ENCODE measurements at regions not wholly inside any gene's neighbourhood (a gene's known extent, or its start where the extent isn't known, plus 50 kb on each side); places are given as distances from the start of the nearest gene placed in this dataset.

DNA sequence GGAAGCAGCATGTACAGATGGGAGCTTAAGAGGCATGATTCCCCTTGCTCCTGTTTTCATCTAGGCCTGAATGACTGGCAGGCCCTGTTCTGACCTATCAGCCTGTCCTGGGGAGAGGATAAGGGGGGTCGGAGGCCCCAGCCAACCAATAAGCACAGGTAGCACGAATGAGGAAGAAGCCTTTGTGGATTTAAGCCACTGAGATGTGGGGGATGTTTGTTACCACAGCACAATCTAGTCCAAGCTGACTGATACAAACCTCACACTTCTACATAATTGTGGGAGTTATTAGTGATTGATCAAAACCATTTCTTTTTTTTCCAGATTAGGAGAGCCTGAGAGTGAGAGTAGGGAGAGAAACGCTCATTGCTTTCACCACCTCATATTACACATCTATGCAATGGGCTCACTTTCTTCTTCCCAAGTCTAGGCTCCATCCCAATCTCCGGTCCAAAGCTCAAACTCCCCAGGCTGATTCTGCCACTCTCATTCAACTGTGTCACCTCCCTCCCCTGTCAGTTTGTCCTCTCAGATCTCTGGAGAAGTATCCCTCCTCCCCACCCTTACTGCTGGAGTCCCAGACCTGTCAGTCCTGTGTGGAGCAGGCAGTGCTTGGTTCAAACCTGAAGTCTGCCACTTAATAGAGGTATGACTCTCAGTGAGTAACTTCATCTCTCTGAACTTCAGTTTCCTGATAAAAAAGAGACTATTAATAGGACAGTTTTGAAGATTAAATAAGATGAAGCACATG lies 220.5 kb downstream of the PTPRU start:
- Histone ChIP-seq H3K27me3 (ENCODE audit: control insufficient read depth in 2 of 2, insufficient read depth in 1 of 2, low read length in 1 of 2) (peaks cover 0 to 3% of the 10 kb centered on the region in 2 donors), H3K4me1 (ENCODE audit: control insufficient read depth in 2 of 2, insufficient read depth in 2 of 2, low read length in 2 of 2) (no peaks in the 10 kb centered on the region), H3K36me3 (ENCODE audit: control insufficient read depth in 2 of 2, insufficient read depth in 2 of 2, low read length in 1 of 2) (no peaks in the 10 kb centered on the region), H3K9me3 (ENCODE audit: control insufficient read depth in 2 of 2, insufficient read depth in 1 of 2, low read length in 1 of 2) (no peaks in the 10 kb centered on the region), H3K4me3 (ENCODE audit: low read length in 2 of 2) (no peak overlapping the region), H3K27ac (ENCODE audit: low read depth in 1 of 2, low read length in 1 of 2) (no peak overlapping the region)
- no peak for DNase-seq (ENCODE audit: low read depth in 6 of 9, low spot score in 9 of 9)
- 88% methylated on average over 4 of the region's 4 CpGs for WGBS

DNA sequence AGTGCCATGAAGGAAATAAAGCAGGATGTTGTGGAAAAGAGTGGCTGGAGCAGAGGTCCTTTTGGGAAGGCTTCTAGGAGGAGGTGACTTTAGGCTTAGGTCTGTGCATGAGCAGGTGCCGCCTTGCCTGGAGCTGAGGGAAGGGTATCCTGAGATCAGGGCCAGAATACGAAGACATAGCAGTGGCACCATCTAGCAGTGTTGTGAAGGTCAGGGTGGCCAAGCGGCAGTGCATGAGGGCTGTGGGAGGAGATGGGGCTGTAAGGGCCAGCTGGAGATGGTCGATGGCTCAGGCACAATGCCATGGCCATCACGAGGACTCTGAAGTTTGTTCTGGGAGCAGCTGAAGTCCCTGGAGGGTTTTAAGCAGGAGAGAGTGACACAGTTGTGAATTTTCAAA lies 219.5 kb downstream of the PTPRU start:
- Histone ChIP-seq H3K4me3 (ENCODE audit: low read length in 2 of 2) (no peak overlapping the region), H3K4me1 (ENCODE audit: control insufficient read depth in 2 of 2, insufficient read depth in 2 of 2, low read length in 2 of 2) (no peaks in the 10 kb centered on the region), H3K27me3 (ENCODE audit: control insufficient read depth in 2 of 2, insufficient read depth in 1 of 2, low read length in 1 of 2) (peaks cover 0 to 3% of the 10 kb centered on the region in 2 donors), H3K36me3 (ENCODE audit: control insufficient read depth in 2 of 2, insufficient read depth in 2 of 2, low read length in 1 of 2) (no peaks in the 10 kb centered on the region), H3K27ac (ENCODE audit: low read depth in 1 of 2, low read length in 1 of 2) (no peak overlapping the region), H3K9me3 (ENCODE audit: control insufficient read depth in 2 of 2, insufficient read depth in 1 of 2, low read length in 1 of 2) (no peaks in the 10 kb centered on the region)
- no peak for DNase-seq (ENCODE audit: low read depth in 6 of 9, low spot score in 9 of 9)
- WGBS, result 83% methylated on average over 5 of the region's 5 CpGs

DNA sequence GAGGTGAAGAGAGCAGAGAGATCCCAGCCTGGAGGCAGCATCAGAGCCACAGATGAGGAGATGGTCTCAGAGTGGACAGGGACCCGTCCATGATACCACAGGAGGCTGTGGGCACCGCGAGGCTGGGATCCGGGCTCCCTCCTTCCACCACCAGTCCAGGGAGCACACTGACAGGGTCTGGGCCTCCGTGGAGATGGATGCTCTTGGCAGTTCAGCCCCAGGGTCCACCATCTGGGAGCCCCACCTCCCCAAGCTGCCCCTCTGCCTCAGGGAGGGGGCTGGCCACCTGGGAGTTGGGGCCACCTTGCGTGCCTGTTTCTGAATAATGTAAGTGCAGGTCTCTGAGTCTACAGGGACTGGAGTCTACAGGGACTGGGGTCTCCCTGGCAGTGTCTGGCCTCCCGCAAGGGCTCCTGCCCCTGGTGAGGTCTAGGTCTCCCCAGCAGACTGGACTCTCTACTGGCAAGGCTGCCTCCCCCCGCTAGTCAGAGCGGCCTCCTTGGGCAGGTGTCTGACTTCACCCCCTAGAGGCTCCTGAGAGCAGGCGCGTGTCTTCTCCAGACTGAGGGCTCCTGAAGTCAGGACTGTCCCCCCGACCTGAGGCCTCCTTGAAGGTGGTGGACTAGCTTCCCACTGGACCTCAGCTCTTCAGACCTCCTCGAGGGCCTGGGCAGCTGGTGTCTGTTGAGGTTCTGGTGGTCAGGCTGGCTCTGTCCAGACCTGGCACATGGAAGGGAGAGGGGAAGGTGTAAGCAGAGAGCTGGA lies 218.5 kb downstream of the PTPRU start:
- Histone ChIP-seq H3K27ac (ENCODE audit: low read depth in 1 of 2, low read length in 1 of 2) (no peak overlapping the region), H3K4me1 (ENCODE audit: control insufficient read depth in 2 of 2, insufficient read depth in 2 of 2, low read length in 2 of 2) (no peaks in the 10 kb centered on the region), H3K36me3 (ENCODE audit: control insufficient read depth in 2 of 2, insufficient read depth in 2 of 2, low read length in 1 of 2) (no peaks in the 10 kb centered on the region), H3K4me3 (ENCODE audit: low read length in 2 of 2) (no peak overlapping the region), H3K27me3 (ENCODE audit: control insufficient read depth in 2 of 2, insufficient read depth in 1 of 2, low read length in 1 of 2) (peaks cover 0 to 3% of the 10 kb centered on the region in 2 donors), H3K9me3 (ENCODE audit: control insufficient read depth in 2 of 2, insufficient read depth in 1 of 2, low read length in 1 of 2) (no peaks in the 10 kb centered on the region)
- no peak for DNase-seq (ENCODE audit: low read depth in 6 of 9, low spot score in 9 of 9)
- 84% methylated on average over 13 of the region's 13 CpGs for WGBS

DNA sequence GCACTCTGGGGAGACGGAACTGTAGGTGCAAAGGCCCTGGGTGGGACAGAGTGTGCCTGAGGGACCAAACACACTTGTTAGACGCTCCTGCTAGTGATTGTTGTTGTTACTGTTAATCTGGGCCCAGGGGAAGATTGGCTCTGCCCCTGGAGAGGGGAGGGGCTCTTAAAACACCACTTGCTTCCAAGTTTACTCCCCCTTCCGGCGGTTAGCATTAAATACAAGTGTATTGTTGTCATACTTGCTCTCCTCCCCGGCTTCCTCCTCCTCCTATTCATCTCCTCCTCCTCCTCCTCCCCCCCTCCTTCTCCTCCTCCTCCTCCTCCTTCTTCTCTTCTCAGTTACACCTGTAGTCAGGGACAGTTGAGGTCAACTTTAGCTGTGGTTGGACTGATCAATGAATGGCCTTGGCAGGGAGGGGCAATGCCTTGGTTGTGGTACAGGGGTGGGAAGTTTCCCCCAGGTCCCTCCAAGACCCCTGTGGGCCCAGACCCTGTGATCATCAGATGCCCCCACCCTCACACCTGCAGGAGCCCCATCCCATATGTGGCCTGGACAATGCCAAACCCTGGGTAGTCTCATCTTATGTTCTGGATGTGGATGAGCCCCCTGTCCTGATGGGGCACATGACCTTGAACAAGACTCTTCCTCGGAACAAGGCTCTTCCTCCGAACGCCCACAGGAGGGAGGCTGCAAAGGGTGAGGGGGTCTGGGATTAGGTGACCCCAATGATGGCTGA lies 217.3 kb downstream of the PTPRU start:
- DNase-seq (ENCODE audit: low read depth in 6 of 9, low spot score in 9 of 9), result peak in 4 of 9 donors; percentile 8 to 46 (median 15)
- 43% methylated on average over 8 of the region's 8 CpGs for WGBS
- Histone ChIP-seq H3K27me3 (ENCODE audit: control insufficient read depth in 2 of 2, insufficient read depth in 1 of 2, low read length in 1 of 2) (peaks cover 0 to 2% of the 10 kb centered on the region in 2 donors), H3K4me3 (ENCODE audit: low read length in 2 of 2) (no peak overlapping the region), H3K36me3 (ENCODE audit: control insufficient read depth in 2 of 2, insufficient read depth in 2 of 2, low read length in 1 of 2) (no peaks in the 10 kb centered on the region), H3K4me1 (ENCODE audit: control insufficient read depth in 2 of 2, insufficient read depth in 2 of 2, low read length in 2 of 2) (no peaks in the 10 kb centered on the region), H3K27ac (ENCODE audit: low read depth in 1 of 2, low read length in 1 of 2) (no peak overlapping the region), H3K9me3 (ENCODE audit: control insufficient read depth in 2 of 2, insufficient read depth in 1 of 2, low read length in 1 of 2) (no peaks in the 10 kb centered on the region)

- Histone ChIP-seq H3K27ac (ENCODE audit: low read depth in 1 of 2, low read length in 1 of 2) (no peak overlapping the region), H3K36me3 (ENCODE audit: control insufficient read depth in 2 of 2, insufficient read depth in 2 of 2, low read length in 1 of 2) (no peaks in the 10 kb centered on the region), H3K27me3 (ENCODE audit: control insufficient read depth in 2 of 2, insufficient read depth in 1 of 2, low read length in 1 of 2) (no peaks in the 10 kb centered on the region), H3K4me1 (ENCODE audit: control insufficient read depth in 2 of 2, insufficient read depth in 2 of 2, low read length in 2 of 2) (no peaks in the 10 kb centered on the region), H3K9me3 (ENCODE audit: control insufficient read depth in 2 of 2, insufficient read depth in 1 of 2, low read length in 1 of 2) (no peaks in the 10 kb centered on the region), H3K4me3 (ENCODE audit: low read length in 2 of 2) (no peak overlapping the region)
- 86% methylated on average over 10 of the region's 10 CpGs for WGBS
- no peak for DNase-seq (ENCODE audit: low read depth in 6 of 9, low spot score in 9 of 9)
Observed at GRCh38 chr1:29452463-29453230, 216.3 kb downstream of the PTPRU start.

DNA sequence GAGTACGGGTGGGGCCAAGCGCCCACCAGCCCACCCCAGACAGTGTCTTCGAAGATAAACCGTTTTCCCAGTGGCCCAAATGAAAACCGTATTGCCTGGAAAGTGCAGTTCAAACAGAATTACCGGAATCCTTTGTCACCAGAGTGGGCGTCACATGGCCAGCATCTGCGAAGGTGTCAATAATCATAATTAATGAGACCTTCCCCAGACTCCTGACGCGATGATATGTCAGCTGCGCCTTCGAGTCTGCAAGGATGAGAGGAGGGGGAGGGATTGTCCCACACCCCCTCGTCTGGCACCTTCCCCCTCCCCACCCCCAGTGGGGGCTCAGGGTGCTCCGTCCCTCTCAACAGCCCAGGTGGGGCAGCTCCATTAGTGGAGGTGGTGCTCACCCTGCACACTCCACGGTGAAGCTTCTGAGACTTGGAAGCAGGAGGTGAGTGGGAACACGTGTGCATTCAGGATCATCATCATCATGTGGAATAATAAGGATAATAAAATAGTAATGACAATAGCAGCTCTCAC lies 215.1 kb downstream of the PTPRU start:
- H3K9me3 ChIP-seq (ENCODE audit: control insufficient read depth in 2 of 2, insufficient read depth in 1 of 2, low read length in 1 of 2), result no peaks in the 10 kb centered on the region
- no peak overlapping the region for H3K27ac ChIP-seq (ENCODE audit: low read depth in 1 of 2, low read length in 1 of 2)
- H3K4me3 ChIP-seq (ENCODE audit: low read length in 2 of 2), result no peak overlapping the region
- no peaks in the 10 kb centered on the region for H3K27me3 ChIP-seq (ENCODE audit: control insufficient read depth in 2 of 2, insufficient read depth in 1 of 2, low read length in 1 of 2)
- WGBS, result 82% methylated on average over 16 of the region's 16 CpGs
- DNase-seq (ENCODE audit: low read depth in 6 of 9, low spot score in 9 of 9), result no peak
- no peaks in the 10 kb centered on the region for H3K36me3 ChIP-seq (ENCODE audit: control insufficient read depth in 2 of 2, insufficient read depth in 2 of 2, low read length in 1 of 2)
- no peaks in the 10 kb centered on the region for H3K4me1 ChIP-seq (ENCODE audit: control insufficient read depth in 2 of 2, insufficient read depth in 2 of 2, low read length in 2 of 2)

DNA sequence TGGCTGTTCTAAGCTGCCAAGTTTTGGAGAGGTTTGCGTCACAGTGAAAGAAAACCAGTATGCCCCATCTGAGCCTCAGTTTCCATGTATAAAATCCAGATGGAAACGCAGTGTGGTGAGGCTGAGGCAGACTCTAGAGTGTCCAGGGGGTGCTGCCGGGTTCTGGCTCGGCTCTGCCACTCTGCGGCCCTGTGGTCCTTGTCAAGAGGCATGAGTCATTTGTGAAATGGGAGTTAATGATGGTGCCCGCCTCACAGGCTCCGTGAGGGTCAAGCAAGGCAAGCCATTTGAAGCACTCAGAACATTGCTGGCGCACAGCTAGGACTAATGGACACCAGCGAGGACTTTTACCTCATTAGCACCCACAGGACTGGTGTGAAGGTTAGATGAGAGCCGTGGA lies 214.3 kb downstream of the PTPRU start:
- 90% methylated on average over 10 of the region's 10 CpGs for WGBS
- H3K9me3 ChIP-seq (ENCODE audit: control insufficient read depth in 2 of 2, insufficient read depth in 1 of 2, low read length in 1 of 2), result no peaks in the 10 kb centered on the region
- H3K36me3 ChIP-seq (ENCODE audit: control insufficient read depth in 2 of 2, insufficient read depth in 2 of 2, low read length in 1 of 2), result no peaks in the 10 kb centered on the region
- no peak overlapping the region for H3K4me3 ChIP-seq (ENCODE audit: low read length in 2 of 2)
- H3K27ac ChIP-seq (ENCODE audit: low read depth in 1 of 2, low read length in 1 of 2), result no peak overlapping the region
- H3K4me1 ChIP-seq (ENCODE audit: control insufficient read depth in 2 of 2, insufficient read depth in 2 of 2, low read length in 2 of 2), result no peaks in the 10 kb centered on the region
- DNase-seq (ENCODE audit: low read depth in 6 of 9, low spot score in 9 of 9), result no peak
- H3K27me3 ChIP-seq (ENCODE audit: control insufficient read depth in 2 of 2, insufficient read depth in 1 of 2, low read length in 1 of 2), result no peaks in the 10 kb centered on the region

GRCh38 chr1:29448456-29449235 lies 212.3 kb downstream of the PTPRU start:
- Histone ChIP-seq H3K4me3 (ENCODE audit: low read length in 2 of 2) (no peak overlapping the region), H3K4me1 (ENCODE audit: control insufficient read depth in 2 of 2, insufficient read depth in 2 of 2, low read length in 2 of 2) (no peaks in the 10 kb centered on the region), H3K27me3 (ENCODE audit: control insufficient read depth in 2 of 2, insufficient read depth in 1 of 2, low read length in 1 of 2) (peaks cover 0 to 2% of the 10 kb centered on the region in 2 donors), H3K9me3 (ENCODE audit: control insufficient read depth in 2 of 2, insufficient read depth in 1 of 2, low read length in 1 of 2) (no peaks in the 10 kb centered on the region), H3K36me3 (ENCODE audit: control insufficient read depth in 2 of 2, insufficient read depth in 2 of 2, low read length in 1 of 2) (no peaks in the 10 kb centered on the region), H3K27ac (ENCODE audit: low read depth in 1 of 2, low read length in 1 of 2) (no peak overlapping the region)
- 91% methylated on average over 16 of the region's 16 CpGs for WGBS
- DNase-seq (ENCODE audit: low read depth in 6 of 9, low spot score in 9 of 9), result no peak
